H1 (cell line): ENCODE measurements at regions not wholly inside any gene's neighbourhood (a gene's known extent, or its start where the extent isn't known, plus 50 kb on each side); places are given as distances from the start of the nearest gene placed in this dataset.

Experiments used
- CTCF ChIA-PET: fragments of 300-600 bp; sonication (Branson Sonifier 250); formaldehyde crosslinking; loops from one replicate; lab custom pipeline; 2021; ENCODE audit not compliant: partially characterized antibody; lab: Charles Lee
- POLR2A ChIA-PET: fragments of 300-600 bp; sonication (Branson Sonifier 250); formaldehyde crosslinking; loops from one replicate; lab custom pipeline; 2021; ENCODE audit warnings: inconsistent platforms; ENCODE audit not compliant: partially characterized antibody; lab: Charles Lee
- DNase-seq, 2 experiments: peaks; one replicate each; pipeline versions ENCODE4 v3.0.0 to v3.0.0-alpha.2; 2010 to 2022; ENCODE audit warnings: low spot score in 2 of 2, low read depth in 1 of 2, mixed read lengths in 1 of 2
- FAIRE-seq: peaks from 2 replicates; lab custom pipeline; 2011; peaks lifted over from hg19 to GRCh38; lab: Jason Lieb, UNC
- H2AFZ ChIP-seq: 2 replicates; pipeline ENCODE4 v1.8.1; 2012; ENCODE audit warnings: low read length, inconsistent platforms
- H2AK5ac ChIP-seq: 2 replicates; pipeline ENCODE4 v1.6.1; 2013; ENCODE audit warnings: low read depth, low read length
- H2BK120ac ChIP-seq: replicated peaks from 2 replicates; pipeline ENCODE3; 2013; ENCODE audit warnings: low read depth, low read length, inconsistent platforms
- H2BK12ac ChIP-seq: 2 replicates; pipeline ENCODE4 v1.6.1; 2013; ENCODE audit warnings: low read depth, low read length
- H2BK15ac ChIP-seq: 2 replicates; pipeline ENCODE4 v1.6.1; 2013; ENCODE audit warnings: low read length
- H2BK20ac ChIP-seq: 2 replicates; pipeline ENCODE4 v1.6.1; 2013; ENCODE audit warnings: low read length
- H2BK5ac ChIP-seq: 2 replicates; pipeline ENCODE4 v1.6.1; 2013; ENCODE audit warnings: low read depth, low read length
- H3K14ac ChIP-seq: 2 replicates; pipeline ENCODE4 v1.6.1; 2013; ENCODE audit warnings: inconsistent platforms; ENCODE audit not compliant: insufficient read length
- H3K18ac ChIP-seq: 2 replicates; pipeline ENCODE4 v1.6.1; 2013; ENCODE audit warnings: low read length; ENCODE audit errors: extremely low read depth
- H3K23ac ChIP-seq: 2 replicates; pipeline ENCODE4 v1.6.1; 2013; ENCODE audit warnings: inconsistent platforms; ENCODE audit not compliant: insufficient read length
- H3K23me2 ChIP-seq: 2 replicates; pipeline ENCODE4 v1.6.1; 2013; ENCODE audit warnings: low read depth, low read length
- H3K27ac ChIP-seq: 2 replicates; pipeline ENCODE4 v1.6.1; 2011; ENCODE audit warnings: low read depth, low read length, inconsistent platforms
- H3K27me3 ChIP-seq, 4 experiments: replicated peaks in 1 of 4; 1 replicate in 1 of 4; 2 replicates in 3 of 4; pipeline versions ENCODE4 v1.6.1 to v1.8.1; 2011 to 2013; ENCODE audit warnings: low read length in 3 of 4, mild to moderate bottlenecking in 3 of 4, inconsistent platforms in 2 of 4, mixed read lengths in 2 of 4, moderate library complexity in 1 of 4; ENCODE audit not compliant: control insufficient read depth in 3 of 4, insufficient read depth in 3 of 4; ENCODE audit errors: extremely low read depth in 1 of 4
- H3K36me3 ChIP-seq, 4 experiments: 2 replicates each; pipeline versions ENCODE4 v1.6.1 to v1.8.1; 2011 to 2013; ENCODE audit warnings: mild to moderate bottlenecking in 4 of 4, low read length in 3 of 4, moderate library complexity in 2 of 4, control low read depth in 1 of 4, inconsistent platforms in 1 of 4; ENCODE audit not compliant: insufficient read depth in 4 of 4, control insufficient read depth in 2 of 4
- H3K4ac ChIP-seq: replicated peaks from 2 replicates; pipeline ENCODE3; 2013; ENCODE audit warnings: low read length, low read depth, mixed read lengths, inconsistent platforms; ENCODE audit not compliant: insufficient read length
- H3K4me1 ChIP-seq, 4 experiments: replicated peaks in 1 of 4; 1 replicate in 1 of 4; 2 replicates in 3 of 4; pipeline versions ENCODE4 v1.6.1 to v1.8.1; 2011 to 2013; ENCODE audit warnings: low read length in 3 of 4, inconsistent platforms in 2 of 4, mixed read lengths in 1 of 4; ENCODE audit not compliant: insufficient read depth in 4 of 4, control insufficient read depth in 3 of 4
- H3K4me2 ChIP-seq, 2 experiments: 2 replicates each; pipeline versions ENCODE4 v1.6.1 to v1.8.1; 2011 to 2013; ENCODE audit warnings: low read depth in 2 of 2, low read length in 2 of 2, control low read depth in 1 of 2, inconsistent platforms in 1 of 2, mild to moderate bottlenecking in 1 of 2; ENCODE audit not compliant: insufficient read depth in 1 of 2
- H3K4me3 ChIP-seq, 4 experiments: fragments of 200-600, 300-600 bp in 1 of 4; sonication (generic), shearing (Covaris generic), sonication (Bioruptor Twin) in 1 of 4; 2 replicates each; pipeline versions ENCODE4 v1.5.1 to v1.8.1; 2011 to 2016; ENCODE audit warnings: low read length in 4 of 4, low read depth in 3 of 4, control low read depth in 2 of 4, inconsistent platforms in 2 of 4, mild to moderate bottlenecking in 2 of 4, mixed read lengths in 1 of 4, moderate library complexity in 1 of 4; ENCODE audit not compliant: insufficient read depth in 2 of 4; ENCODE audit errors: extremely low read depth in 1 of 4
- H3K56ac ChIP-seq: replicated peaks from 2 replicates; pipeline ENCODE3; 2013; ENCODE audit warnings: low read depth, mild to moderate bottlenecking, mixed read lengths, low read length, inconsistent platforms; ENCODE audit not compliant: insufficient read length
- H3K79me1 ChIP-seq: 2 replicates; pipeline ENCODE4 v1.6.1; 2013; ENCODE audit warnings: low read depth, low read length, control low read depth
- H3K79me2 ChIP-seq, 2 experiments: 2 replicates each; pipeline versions ENCODE4 v1.6.1 to v1.8.1; 2012 to 2013; ENCODE audit warnings: low read length in 2 of 2, mild to moderate bottlenecking in 2 of 2, inconsistent platforms in 1 of 2; ENCODE audit not compliant: insufficient read depth in 2 of 2, control insufficient read depth in 1 of 2
- H3K9ac ChIP-seq, 4 experiments: replicated peaks in 1 of 4; 1 replicate in 1 of 4; 2 replicates in 3 of 4; pipeline versions ENCODE4 v1.6.1 to v1.8.1; 2011 to 2013; ENCODE audit warnings: low read depth in 3 of 4, low read length in 3 of 4, control low read depth in 2 of 4, mild to moderate bottlenecking in 2 of 4, moderate library complexity in 2 of 4, inconsistent platforms in 1 of 4; ENCODE audit errors: extremely low read depth in 1 of 4
- H3K9me3 ChIP-seq, 2 experiments: 2 replicates each; pipeline versions ENCODE4 v1.6.1 to v1.8.1; 2012 to 2013; ENCODE audit warnings: mild to moderate bottlenecking in 2 of 2, moderate library complexity in 2 of 2, control low read depth in 1 of 2, inconsistent platforms in 1 of 2, low read depth in 1 of 2, low read length in 1 of 2, mixed read lengths in 1 of 2; ENCODE audit not compliant: insufficient read depth in 2 of 2
- H4K20me1 ChIP-seq, 2 experiments: replicated peaks in 1 of 2; 2 replicates each; pipeline versions ENCODE3 to v1.8.1; 2011 to 2013; ENCODE audit warnings: inconsistent platforms in 2 of 2, low read length in 2 of 2, mild to moderate bottlenecking in 1 of 2; ENCODE audit not compliant: insufficient read depth in 2 of 2, control insufficient read depth in 1 of 2
- H4K5ac ChIP-seq: 2 replicates; pipeline ENCODE4 v1.6.1; 2013; ENCODE audit warnings: low read length, low read depth, mixed read lengths, inconsistent platforms; ENCODE audit not compliant: insufficient read length
- H4K8ac ChIP-seq: 2 replicates; pipeline ENCODE4 v1.8.0; 2013; ENCODE audit warnings: mild to moderate bottlenecking, moderate library complexity, low read length, inconsistent platforms; ENCODE audit not compliant: insufficient read depth; ENCODE audit errors: extremely low read depth
- H4K91ac ChIP-seq: replicated peaks from 2 replicates; pipeline ENCODE3; 2013; ENCODE audit warnings: low read length, mixed read lengths, inconsistent platforms; ENCODE audit not compliant: insufficient read length
- BRCA1 ChIP-seq: IDR thresholded peaks from 2 replicates; pipeline ENCODE4 v1.6.1; 2012; ENCODE audit warnings: low read depth, low read length, improper control_type of control experiment
- CBX8 ChIP-seq: fragments of 300-800, 300-1000 bp; sonication (generic); IDR thresholded peaks from 2 replicates; pipeline ENCODE4 v1.7.1; 2016; ENCODE audit warnings: low read depth, low read length, borderline replicate concordance
- GABPA ChIP-seq: IDR thresholded peaks from 2 replicates; pipeline ENCODE4 v1.6.1; 2011; ENCODE audit warnings: mild to moderate bottlenecking, low read length, moderate library complexity, borderline replicate concordance; ENCODE audit not compliant: insufficient read depth
- HDAC6 ChIP-seq: IDR thresholded peaks from one replicate; pipeline ENCODE4 v1.7.1; 2012; ENCODE audit warnings: low read depth, mild to moderate bottlenecking, inconsistent platforms, low read length, moderate library complexity
- KDM4A ChIP-seq: IDR thresholded peaks from one replicate; pipeline ENCODE4 v1.7.1; 2012; ENCODE audit warnings: low read depth, mild to moderate bottlenecking, moderate library complexity, low read length, inconsistent platforms; ENCODE audit not compliant: severe bottlenecking
- KDM5A ChIP-seq: fragments of 200-600 bp; IDR thresholded peaks from 2 replicates; pipeline ENCODE4 v1.7.1; 2012; ENCODE audit warnings: mild to moderate bottlenecking, low read length, inconsistent platforms, mixed read lengths
- NRF1 ChIP-seq: IDR thresholded peaks from 2 replicates; pipeline ENCODE4 v1.6.1; 2011; ENCODE audit warnings: mild to moderate bottlenecking, low read depth, low read length, improper control_type of control experiment
- POU5F1 ChIP-seq: IDR thresholded peaks from 2 replicates; pipeline ENCODE4 v1.6.1; 2011; ENCODE audit warnings: low read depth, mild to moderate bottlenecking, low read length, moderate library complexity
- RBBP5 ChIP-seq: IDR thresholded peaks from 2 replicates; pipeline ENCODE4 v1.7.1; 2012; ENCODE audit warnings: low read depth, mild to moderate bottlenecking, inconsistent platforms, low read length, moderate library complexity, borderline replicate concordance
- SP4 ChIP-seq: IDR thresholded peaks from 2 replicates; pipeline ENCODE4 v1.6.1; 2012; ENCODE audit warnings: low read length, inconsistent platforms
- TBP ChIP-seq: IDR thresholded peaks from 2 replicates; pipeline ENCODE4 v1.6.1; 2011; ENCODE audit warnings: low read depth, low read length, improper control_type of control experiment
- WGBS, 2 experiments: shearing (Covaris generic) in 1 of 2; methylation state at CpG; one replicate each; pipeline versions ENCODE4 v1.1.6 to v1.1.7; 2013 to 2015; ENCODE audit warnings: low lambda C conversion rate in 2 of 2, mixed read lengths in 2 of 2, inconsistent platforms in 1 of 2, low coverage in 1 of 2, missing lambda C conversion rate in 1 of 2; ENCODE audit not compliant: insufficient replicate concordance in 2 of 2, insufficient coverage in 1 of 2, insufficient read length in 1 of 2; ENCODE audit errors: extremely low coverage in 1 of 2, missing lambda C conversion rate in 1 of 2; 5-methylcytosine and 5-hydroxymethylcytosine counted together

DNA sequence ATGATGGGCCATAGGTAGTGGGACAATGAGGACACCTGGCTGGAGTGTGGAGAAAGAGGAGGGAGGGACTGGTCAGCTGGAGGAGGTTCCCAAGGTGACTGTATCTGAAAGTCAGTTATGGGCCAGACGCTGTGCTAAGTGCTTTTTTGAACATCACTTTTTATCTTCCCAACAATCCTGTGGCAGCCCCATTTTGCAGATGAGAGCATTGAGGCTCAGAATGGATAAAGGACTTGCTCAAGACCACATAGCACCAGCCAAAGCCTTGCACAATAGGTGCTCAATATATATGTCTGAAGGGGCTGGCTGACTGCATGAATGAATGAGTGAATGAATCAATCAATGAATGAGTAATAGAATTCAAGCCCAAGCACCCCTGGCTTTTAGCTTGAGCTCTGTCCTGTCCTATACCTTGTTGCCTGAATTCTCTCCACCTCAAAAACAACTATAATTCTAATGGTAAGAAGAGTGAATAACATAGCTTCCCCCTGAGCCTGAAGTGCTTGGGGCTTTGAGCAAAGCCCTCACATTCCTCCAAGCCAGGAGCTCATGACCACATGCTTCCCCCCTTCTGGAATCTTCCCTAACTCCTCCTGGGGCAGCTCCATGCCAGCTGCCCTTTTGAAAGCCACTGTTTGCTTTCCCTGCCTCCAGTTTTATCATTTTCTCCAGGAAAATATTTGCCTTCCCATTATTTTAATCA, 150.9 kb downstream of the RPLP1 start:
- H3K27ac ChIP-seq: no peak overlapping the region
- H3K4me3 ChIP-seq: no peak overlapping the region
- H2BK15ac ChIP-seq: no peak overlapping the region
- no peak overlapping the region for H3K4me2 ChIP-seq
- ChIA-PET CTCF (interaction anchor here (0.6 to 2.2 kb wide), 19 partner anchors 10 to 341 kb away, joined by 3 to 11 read pairs (median 4); no protein-coding TSS in a partner anchor), POLR2A (interaction anchor here (1.4 kb wide), 1 partner anchor 151 kb away, joined by 4 read pairs; the partner anchor contains the start of gene RPLP1)
- no peak overlapping the region for H3K56ac ChIP-seq
- 0% methylated on average over 1 of the region's 1 CpG; no CpG with 5 or more reads in 1 of the 2 experiments for WGBS, 2 experiments
- H3K23ac ChIP-seq: no peak overlapping the region
- no peaks in the 10 kb centered on the region for H4K20me1 ChIP-seq
- DNase-seq (no peak), FAIRE-seq (no peak)
- H2AK5ac ChIP-seq: no peak overlapping the region
- no peak overlapping the region for H3K14ac ChIP-seq
- H3K4ac ChIP-seq: no peak overlapping the region
- H4K91ac ChIP-seq: no peak overlapping the region
- H3K27me3 ChIP-seq: no peaks in the 10 kb centered on the region; a peak in 2 of 7 replicates
- H3K23me2 ChIP-seq: no peaks in the 10 kb centered on the region
- no peak overlapping the region for H2BK20ac ChIP-seq
- no peaks in the 10 kb centered on the region for H3K9me3 ChIP-seq
- no peak overlapping the region for H3K18ac ChIP-seq
- no peak overlapping the region for H2AFZ ChIP-seq
- no peak overlapping the region for H4K8ac ChIP-seq
- no peak overlapping the region for H3K9ac ChIP-seq
- H3K4me1 ChIP-seq: no peaks in the 10 kb centered on the region
- no peaks in the 10 kb centered on the region for H3K79me2 ChIP-seq
- no peak overlapping the region for H4K5ac ChIP-seq
- no peak overlapping the region for H2BK12ac ChIP-seq
- no peak overlapping the region for H2BK5ac ChIP-seq
- H3K79me1 ChIP-seq: no peaks in the 10 kb centered on the region
- no peaks in the 10 kb centered on the region for H3K36me3 ChIP-seq
- no peak overlapping the region for H2BK120ac ChIP-seq
- no peak for TF ChIP-seq TBP
- TF ChIP-seq NRF1: no peak
- TF ChIP-seq POU5F1: no peak
- no peak for TF ChIP-seq BRCA1
- TF ChIP-seq CBX8: no peak
- TF ChIP-seq SP4: no peak
- TF ChIP-seq KDM5A: no peak
- TF ChIP-seq KDM4A: no peak
- TF ChIP-seq HDAC6: no peak
- no peak for TF ChIP-seq GABPA
- no peak for TF ChIP-seq RBBP5
